GM12872 (cell line): ENCODE measurements at regions not wholly inside any gene's neighbourhood (a gene's known extent, or its start where the extent isn't known, plus 50 kb on each side); places are given as distances from the start of the nearest gene placed in this dataset.

Experiments
- TF ChIP-seq, protein P1 (sequence below): IDR thresholded peaks from 3 replicates; pipeline ENCODE4 v1.5.1; 2011; ENCODE audit warnings: low read depth, mild to moderate bottlenecking, low read length, moderate library complexity; ENCODE audit not compliant: insufficient read depth

DNA sequence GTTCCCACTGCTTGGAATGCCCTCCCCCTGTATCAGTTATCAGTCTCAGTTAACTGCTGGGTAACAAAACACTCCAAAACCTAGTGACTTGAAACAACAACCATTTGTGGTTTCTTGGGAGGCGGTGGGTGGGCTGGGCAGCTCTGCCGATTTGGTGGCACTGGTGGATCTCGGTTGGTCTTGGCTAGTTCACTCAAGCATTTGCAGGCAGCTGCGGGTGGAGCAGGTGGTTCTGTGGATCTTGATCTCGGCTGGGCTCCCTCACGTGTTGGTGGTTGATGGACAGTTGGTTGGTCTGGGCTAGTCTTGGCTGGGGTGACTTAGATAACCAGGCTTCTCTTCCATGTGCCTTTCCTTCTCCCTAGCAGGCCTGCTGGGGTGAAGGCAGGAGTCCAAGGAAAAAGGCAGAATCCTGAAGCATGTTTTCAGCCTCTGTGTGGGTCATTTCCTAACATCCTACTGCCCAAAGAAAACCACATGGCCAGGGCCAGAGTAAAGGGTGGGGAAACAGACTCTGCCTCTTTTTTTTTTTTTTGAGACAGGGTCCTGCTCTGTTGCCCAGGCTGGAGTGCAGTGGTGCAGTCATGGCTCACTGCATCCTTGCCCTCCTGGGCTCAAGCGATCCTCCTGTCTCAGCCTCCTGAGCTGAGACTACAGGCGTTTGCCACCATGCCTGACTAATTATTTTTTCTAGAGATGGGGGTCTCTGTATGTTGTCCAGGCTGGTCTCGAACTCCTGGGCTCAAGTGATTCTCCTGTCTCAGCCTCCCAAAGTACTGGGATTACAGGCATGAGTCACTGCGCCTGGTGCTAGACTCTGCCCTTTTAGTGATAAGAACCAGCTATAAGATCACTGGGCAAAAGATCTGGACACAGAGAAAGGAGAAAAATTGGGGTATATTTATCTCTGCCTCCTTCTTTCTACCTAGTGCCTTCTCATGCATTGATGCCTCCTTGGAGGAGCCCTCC, 183.7 kb downstream of the RGS3 start:
- TF ChIP-seq, protein P1, sequence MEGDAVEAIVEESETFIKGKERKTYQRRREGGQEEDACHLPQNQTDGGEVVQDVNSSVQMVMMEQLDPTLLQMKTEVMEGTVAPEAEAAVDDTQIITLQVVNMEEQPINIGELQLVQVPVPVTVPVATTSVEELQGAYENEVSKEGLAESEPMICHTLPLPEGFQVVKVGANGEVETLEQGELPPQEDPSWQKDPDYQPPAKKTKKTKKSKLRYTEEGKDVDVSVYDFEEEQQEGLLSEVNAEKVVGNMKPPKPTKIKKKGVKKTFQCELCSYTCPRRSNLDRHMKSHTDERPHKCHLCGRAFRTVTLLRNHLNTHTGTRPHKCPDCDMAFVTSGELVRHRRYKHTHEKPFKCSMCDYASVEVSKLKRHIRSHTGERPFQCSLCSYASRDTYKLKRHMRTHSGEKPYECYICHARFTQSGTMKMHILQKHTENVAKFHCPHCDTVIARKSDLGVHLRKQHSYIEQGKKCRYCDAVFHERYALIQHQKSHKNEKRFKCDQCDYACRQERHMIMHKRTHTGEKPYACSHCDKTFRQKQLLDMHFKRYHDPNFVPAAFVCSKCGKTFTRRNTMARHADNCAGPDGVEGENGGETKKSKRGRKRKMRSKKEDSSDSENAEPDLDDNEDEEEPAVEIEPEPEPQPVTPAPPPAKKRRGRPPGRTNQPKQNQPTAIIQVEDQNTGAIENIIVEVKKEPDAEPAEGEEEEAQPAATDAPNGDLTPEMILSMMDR = no peak

- TF ChIP-seq, protein P1 = no peak
Measured at GRCh38 chr9:113648048-113648447, 184.5 kb downstream of the RGS3 start.

GRCh38 chr9:113648586-113648985, 185.1 kb downstream of the RGS3 start:
- TF ChIP-seq, protein P1 = no peak

- TF ChIP-seq, protein P1 = no peak
Measured at GRCh38 chr9:113649054-113649453, 185.5 kb downstream of the RGS3 start.

DNA sequence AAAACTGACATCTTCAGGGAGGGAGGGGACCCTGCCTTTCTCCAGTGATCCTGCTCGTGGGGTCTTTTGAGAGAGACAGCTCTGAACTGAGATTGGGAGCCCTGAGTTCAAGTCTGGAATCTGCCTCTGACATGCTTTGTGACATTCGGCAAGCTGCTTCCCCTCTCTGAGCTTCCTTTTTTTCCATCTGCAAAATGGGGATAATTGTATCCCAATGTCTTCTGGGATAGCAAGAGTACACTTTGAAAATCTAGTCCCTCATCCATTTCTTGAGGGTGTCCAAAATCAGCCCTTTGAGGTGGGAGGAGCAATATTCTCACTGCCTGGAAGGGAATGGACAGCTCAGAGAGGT, 186.3 kb downstream of the RGS3 start:
- TF ChIP-seq, protein P1 = no peak

GRCh38 chr9:113650207-113651131, 186.9 kb downstream of the RGS3 start:
- TF ChIP-seq, protein P1 = no peak

GRCh38 chr9:113651896-113652295, 188.4 kb downstream of the RGS3 start:
- TF ChIP-seq, protein P1 = no peak
